HG02870 (cell line): ENCODE measurements at regions not wholly inside any gene's neighbourhood (a gene's known extent, or its start where the extent isn't known, plus 50 kb on each side); places are given as distances from the start of the nearest gene placed in this dataset.
"Not testable (repeated sequence)": the region's sequence is repeated elsewhere in the genome, so short reads cannot be mapped to it uniquely, and the experiment has no call there.

Experiments used
- ATAC-seq: cut with Tn5 transposase; IDR thresholded peaks from one replicate; pipeline ENCODE4 v1.9.1; 2021; ENCODE audit warnings: mild to moderate bottlenecking, moderate library complexity; ENCODE audit not compliant: unreplicated experiment

GRCh38 chr2:75432761-75433361, 127.9 kb downstream of the EVA1A start:
- ATAC-seq = peak; percentile 86

DNA sequence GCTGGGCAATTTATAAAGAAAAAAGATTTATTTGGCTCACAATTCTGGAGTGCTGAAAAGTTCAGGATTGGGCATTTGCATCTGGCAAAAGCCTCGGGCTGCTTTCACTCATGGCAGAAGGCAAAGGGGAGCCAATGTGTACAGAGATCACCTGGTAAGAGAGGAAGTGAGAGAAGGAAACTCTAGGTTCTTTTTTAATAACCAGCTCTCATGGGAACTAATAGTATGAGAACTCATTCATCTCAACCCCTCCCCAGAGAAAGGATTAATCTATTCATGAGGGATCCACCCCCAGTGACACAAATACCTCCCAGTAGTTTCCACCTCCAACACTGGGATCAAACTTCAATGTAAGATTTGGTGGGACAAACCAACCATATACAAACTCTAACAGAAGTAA, 129.0 kb downstream of the EVA1A start:
- peak; percentile 53 for ATAC-seq

- no peak for ATAC-seq
Measured at GRCh38 chr2:75431276-75431675, 129.5 kb downstream of the EVA1A start.

GRCh38 chr2:75430449-75430848, 130.3 kb downstream of the EVA1A start:
- ATAC-seq = not testable (repeated sequence)

GRCh38 chr2:75428646-75429443, 131.9 kb downstream of the EVA1A start:
- ATAC-seq = no peak

- no peak for ATAC-seq
Measured at GRCh38 chr2:75428060-75428459, 132.7 kb downstream of the EVA1A start.

GRCh38 chr2:75424936-75425619, 135.7 kb downstream of the EVA1A start:
- ATAC-seq = no peak

DNA sequence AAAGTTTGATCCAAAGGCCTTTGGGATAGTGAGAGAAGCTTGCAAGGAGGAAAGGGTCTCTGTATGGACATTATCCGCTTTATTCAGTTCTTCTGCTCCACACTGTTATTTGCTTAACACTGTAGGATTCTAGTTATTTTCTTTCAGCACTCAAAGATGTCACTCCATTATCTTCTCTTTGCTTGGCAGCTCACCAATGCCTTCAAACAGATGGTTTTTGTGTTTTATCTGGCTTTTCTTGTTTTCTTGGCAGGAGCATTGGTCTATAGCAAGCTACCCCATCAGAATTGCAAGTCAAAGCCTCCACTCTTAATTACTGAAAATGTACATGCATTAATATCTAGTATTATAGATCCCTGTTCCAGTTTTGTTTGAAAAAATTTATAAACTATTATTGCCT, 138.8 kb downstream of the EVA1A start:
- ATAC-seq = no peak

DNA sequence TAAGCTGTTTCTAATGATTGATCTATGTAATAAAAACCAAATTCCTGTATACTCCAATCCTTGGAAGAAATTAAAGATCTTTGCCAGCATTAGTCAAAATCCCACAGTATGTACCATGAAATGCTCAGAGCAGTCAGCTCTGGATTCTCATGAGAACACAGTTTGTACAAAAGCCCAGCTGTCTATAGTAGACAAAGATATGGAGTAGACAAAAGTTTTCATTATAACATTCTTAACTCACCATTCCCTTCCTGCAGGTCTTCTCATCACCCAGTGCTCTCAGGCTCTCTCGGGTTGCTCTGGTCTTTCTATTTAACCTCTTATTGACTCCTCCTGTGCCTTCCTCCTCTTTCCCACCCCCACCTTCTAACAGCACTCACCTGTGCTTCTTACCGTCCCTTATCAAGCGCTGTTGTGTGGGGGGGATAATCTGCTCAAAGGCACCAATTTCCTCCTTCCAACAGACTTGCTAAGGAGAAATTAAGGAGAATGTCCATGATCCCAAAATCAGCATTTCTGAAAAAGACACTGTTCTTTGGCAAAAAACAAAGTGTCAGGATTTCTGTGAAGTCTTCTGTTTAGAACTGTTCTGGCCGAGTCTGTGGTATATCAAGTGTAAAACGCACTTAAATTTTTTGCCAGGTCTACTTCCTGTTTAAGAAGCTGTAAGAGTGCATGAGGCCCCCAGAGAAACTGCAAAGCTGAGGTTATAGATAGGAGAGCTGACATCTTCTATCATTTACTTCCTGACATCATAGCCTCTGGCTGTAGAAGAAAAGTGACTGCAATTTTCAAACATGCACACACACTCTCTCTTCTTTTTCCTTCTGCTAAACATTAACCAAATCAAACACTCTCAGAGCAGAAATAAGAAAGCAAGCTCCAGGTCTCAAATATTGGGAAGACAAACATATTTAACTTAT, 144.1 kb downstream of the EVA1A start:
- peak; percentile 74 for ATAC-seq

DNA sequence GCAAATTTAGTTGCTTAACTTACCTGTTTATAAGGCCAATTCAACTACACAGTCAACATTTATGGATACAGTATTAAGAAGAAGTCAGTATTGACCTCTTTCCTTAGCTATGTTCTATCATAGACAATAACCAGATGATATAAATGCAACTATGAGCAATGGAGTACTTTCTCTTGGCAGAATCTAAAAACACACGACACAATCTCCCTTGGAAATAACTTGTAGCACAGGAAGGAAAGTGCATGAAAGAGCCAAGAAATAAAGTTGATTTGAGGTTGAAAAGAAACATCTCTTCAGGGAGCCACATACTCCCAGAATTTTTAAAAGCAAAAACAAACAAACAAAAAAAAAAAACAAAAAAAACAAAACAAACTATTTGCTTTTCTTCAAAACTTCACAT, 145.0 kb downstream of the EVA1A start:
- ATAC-seq = no peak

GRCh38 chr2:75415111-75415626, 145.6 kb downstream of the EVA1A start:
- ATAC-seq = no peak

- ATAC-seq = no peak
Measured at GRCh38 chr2:75411574-75411973, 149.2 kb downstream of the EVA1A start.

DNA sequence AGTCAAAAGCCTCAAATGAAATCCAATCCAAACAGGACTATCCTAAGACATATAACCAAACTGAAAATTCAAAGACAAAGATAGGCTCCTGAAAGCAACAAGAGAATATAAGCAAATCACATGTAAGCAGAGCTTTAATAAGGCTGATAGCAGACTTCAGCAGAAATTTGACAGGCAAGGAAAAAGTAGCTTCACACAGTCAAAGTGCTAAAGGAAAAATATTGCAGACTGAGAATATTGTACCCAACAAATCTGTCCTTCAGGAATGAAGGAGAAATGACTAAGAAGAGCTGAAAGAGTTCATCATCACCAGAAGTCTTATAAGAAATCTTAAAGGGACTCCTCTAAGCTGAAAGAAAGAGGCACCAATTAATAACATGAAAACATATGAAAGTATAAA, 150.0 kb downstream of the EVA1A start:
- no peak for ATAC-seq

DNA sequence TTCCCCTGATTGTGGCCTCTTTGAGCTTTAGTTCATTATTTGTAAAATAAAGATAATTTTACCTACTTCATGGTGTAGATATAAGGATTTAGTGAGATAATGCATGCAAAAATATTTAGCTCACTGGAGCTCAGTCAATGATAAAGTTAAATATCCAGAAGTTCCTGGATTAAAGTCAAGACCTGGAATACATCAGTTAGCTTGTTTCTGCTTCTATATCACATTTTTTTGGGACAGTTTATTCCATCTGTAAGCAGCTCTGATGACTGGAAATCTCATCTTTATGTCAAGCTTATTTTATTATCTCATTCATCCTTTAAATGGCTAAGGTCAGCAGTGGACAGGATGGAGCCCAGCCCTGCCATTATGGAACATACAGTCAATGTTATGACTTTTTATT, 152.0 kb downstream of the EVA1A start:
- ATAC-seq = no peak

DNA sequence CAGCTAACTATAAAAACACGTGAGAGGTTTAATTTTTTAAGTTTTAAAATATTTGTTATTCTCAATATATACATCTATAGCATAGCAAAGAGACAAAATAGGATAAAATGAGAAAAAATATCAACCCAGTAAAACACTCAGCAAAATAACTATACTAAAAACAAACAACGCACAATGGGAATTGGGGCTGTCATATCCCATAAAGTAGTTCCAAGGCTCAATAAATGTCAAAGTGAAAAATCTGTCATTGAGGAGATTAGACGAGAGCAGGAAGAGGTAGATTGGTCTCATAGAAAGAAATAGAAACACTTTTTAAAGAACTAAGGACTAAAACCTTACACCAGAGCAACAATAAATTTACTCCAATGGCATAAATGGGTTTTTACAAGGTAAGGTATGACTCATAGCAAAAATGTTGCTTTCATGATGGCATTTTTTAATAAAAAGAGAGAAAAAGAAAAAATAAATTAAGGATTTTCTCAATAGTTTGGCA, 153.7 kb downstream of the EVA1A start:
- no peak for ATAC-seq

DNA sequence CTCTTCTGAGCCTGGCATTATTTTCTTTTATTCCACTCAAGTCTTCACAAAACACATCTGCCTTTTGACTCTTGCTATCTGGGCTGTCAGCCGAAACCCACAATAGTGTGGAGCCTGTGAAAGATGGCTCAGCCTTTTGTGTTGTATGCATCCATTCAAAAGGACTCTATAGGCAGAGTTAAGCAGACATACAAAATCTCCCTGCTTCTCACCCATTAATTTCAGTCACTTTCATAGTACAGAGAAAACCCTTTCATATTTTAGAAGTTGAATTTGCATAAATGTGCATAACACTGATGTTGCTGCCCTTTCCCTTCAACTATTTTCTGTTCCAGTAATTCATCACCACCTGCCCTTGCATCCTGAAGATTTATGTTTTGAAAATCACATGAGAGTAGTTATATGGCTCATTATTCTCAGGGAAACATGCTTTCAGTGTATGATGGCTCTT, 154.6 kb downstream of the EVA1A start:
- ATAC-seq = no peak

GRCh38 chr2:75405000-75405399, 155.7 kb downstream of the EVA1A start:
- no peak for ATAC-seq

DNA sequence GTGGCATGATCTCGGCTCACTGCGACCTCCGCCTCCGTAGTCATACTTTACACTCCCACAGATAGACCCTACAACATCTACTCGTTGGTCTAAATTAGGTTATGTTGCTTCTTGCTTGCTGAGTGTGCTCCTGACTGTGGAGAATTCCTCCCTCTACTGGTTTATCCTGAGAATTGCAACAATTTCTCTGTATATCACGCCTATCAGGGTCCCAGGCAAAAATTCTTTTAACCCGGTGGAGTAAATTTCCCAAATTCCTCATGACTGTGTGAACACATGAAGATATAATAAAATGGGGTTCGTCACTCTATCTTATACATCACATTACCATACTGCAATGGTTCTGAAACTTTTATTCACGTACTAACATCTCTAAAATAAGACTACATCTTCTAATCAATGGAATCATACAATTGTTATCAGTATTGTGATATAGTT, 156.7 kb downstream of the EVA1A start:
- ATAC-seq = no peak

DNA sequence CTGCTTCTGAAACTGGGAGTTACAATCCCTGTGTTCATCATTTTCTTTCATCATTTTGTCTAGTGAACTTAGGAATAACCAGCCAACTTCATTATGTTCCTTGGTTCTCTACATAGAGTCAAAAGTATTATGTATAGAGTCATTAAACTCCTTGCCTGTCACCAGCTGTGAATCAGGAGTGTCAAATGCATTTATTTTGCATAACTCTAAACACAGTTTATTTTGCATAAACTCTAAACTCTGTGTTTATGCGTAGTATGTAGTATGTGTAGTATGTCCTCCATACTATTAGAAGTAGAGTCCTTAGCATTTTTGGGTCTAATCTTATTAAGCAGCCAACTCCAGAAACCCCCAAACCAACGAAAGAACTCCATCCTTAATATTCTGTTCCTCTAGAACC, 164.4 kb downstream of the EVA1A start:
- ATAC-seq = no peak

DNA sequence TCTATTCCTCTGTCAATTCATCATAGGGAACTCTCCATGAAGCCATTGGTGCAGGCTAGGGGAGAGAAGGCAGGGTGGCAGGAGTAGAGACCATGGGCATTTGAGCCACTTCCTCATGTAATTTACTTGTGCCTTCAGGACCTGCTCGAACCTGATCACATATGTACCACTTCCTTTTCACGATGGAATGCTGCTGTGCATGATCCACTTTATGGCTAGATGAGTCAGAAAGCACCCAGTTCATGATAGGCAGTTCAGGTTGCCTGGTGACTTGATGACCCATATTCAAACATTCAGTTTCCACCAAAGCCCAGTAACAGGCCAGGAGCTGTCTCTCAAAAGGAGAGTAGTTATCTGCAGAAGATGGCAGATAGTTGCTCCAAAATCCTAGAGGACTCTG, 166.0 kb downstream of the EVA1A start:
- not testable (repeated sequence) for ATAC-seq
